Loucy (cell line): ENCODE measurements at regions not wholly inside any gene's neighbourhood (a gene's known extent, or its start where the extent isn't known, plus 50 kb on each side); places are given as distances from the start of the nearest gene placed in this dataset.

Source experiments
- CTCF ChIP-seq: fragments of 200-600 bp; sonication (generic); conservative IDR thresholded peaks from 2 replicates; pipeline ENCODE4 v1.5.1; 2014; ENCODE audit warnings: mild to moderate bottlenecking, antibody characterized with exemption, low read length
- EZH2phosphoT487 ChIP-seq: fragments of 200-600 bp; IDR thresholded peaks from 2 replicates; pipeline ENCODE4 v1.6.1; 2018; ENCODE audit warnings: antibody characterized with exemption, mild to moderate bottlenecking, moderate library complexity, borderline replicate concordance

GRCh38 chr7:26036092-26036491 is 115.9 kb upstream of the NFE2L3 start:
- TF ChIP-seq CTCF (no peak), EZH2phosphoT487 (no peak)
